Spleen (tissue), 7 donors: ENCODE measurements at regions not wholly inside any gene's neighbourhood (a gene's known extent, or its start where the extent isn't known, plus 50 kb on each side); places are given as distances from the start of the nearest gene placed in this dataset.

Experiments used
- POLR2A ChIP-seq, 3 donors: fragments of 450-650 bp; IDR thresholded peaks; one replicate each; pipeline ENCODE4 v1.5.1; 2017; ENCODE audit warnings: antibody characterized with exemption in 3 of 3, mild to moderate bottlenecking in 1 of 3
- POLR2AphosphoS5 ChIP-seq, 3 donors: sonication (generic); formaldehyde crosslinking; IDR thresholded peaks; one replicate each; pipeline ENCODE4 v1.5.1; 2017; ENCODE audit warnings: antibody characterized with exemption in 3 of 3
- TF ChIP-seq, protein P1 (sequence below), 11 experiments: fragments of 200-600 bp in 7 of 11; fragments of 450-650 bp in 4 of 11; sonication (generic) in 4 of 11; IDR thresholded peaks in 8 of 11; conservative IDR thresholded peaks in 3 of 11; 1 replicate in 7 of 11; 2 replicates in 4 of 11; pipeline versions ENCODE4 v1.4.0 to v1.8.0; 2016 to 2021; ENCODE audit warnings: antibody characterized with exemption in 11 of 11, inconsistent platforms in 4 of 11, mild to moderate bottlenecking in 1 of 11
- donor health status: DM: no; HTN: no; CAD: no; lungs with moderate emphysema.
- donor health status: DM: no; HTN: no; CAD: no.
- donor health status: DM: no; HTN: no; CAD: no.

DNA sequence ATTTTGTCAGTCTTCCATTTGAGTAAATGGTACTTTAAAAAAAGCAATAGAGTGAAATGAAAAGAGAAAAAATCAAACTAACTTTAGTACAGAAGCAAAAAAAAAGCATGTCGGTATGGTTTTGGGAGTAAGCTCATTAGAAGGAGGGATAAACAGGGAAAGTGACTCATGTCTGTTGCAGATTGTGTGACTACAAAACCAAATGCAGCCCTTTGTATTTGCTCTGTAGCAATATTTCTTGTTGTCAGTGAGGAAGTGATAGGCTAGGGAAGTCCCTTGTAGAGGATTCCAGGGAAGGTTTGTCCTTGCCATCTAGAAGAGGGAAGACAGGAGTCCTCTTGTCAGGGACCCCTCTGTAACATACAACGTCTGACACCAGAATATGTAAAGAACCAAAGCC, 150.5 kb upstream of the POU1F1 start:
- TF ChIP-seq POLR2AphosphoS5 (IDR thresholded peaks at IDR 0.05) (no peak), POLR2A (IDR thresholded peaks at IDR 0.05) (no peak)
- TF ChIP-seq, protein P1, sequence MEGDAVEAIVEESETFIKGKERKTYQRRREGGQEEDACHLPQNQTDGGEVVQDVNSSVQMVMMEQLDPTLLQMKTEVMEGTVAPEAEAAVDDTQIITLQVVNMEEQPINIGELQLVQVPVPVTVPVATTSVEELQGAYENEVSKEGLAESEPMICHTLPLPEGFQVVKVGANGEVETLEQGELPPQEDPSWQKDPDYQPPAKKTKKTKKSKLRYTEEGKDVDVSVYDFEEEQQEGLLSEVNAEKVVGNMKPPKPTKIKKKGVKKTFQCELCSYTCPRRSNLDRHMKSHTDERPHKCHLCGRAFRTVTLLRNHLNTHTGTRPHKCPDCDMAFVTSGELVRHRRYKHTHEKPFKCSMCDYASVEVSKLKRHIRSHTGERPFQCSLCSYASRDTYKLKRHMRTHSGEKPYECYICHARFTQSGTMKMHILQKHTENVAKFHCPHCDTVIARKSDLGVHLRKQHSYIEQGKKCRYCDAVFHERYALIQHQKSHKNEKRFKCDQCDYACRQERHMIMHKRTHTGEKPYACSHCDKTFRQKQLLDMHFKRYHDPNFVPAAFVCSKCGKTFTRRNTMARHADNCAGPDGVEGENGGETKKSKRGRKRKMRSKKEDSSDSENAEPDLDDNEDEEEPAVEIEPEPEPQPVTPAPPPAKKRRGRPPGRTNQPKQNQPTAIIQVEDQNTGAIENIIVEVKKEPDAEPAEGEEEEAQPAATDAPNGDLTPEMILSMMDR (IDR thresholded peaks at IDR 0.05 in 8 of 11, conservative IDR thresholded peaks at IDR 0.05 in 3 of 11): no peak
